ENCODE measurements at regions not wholly inside any gene's neighbourhood (a gene's known extent, or its start where the extent isn't known, plus 50 kb on each side); places are given as distances from the start of the nearest gene placed in this dataset.
"Not testable (repeated sequence)": the region's sequence is repeated elsewhere in the genome, so short reads cannot be mapped to it uniquely, and the experiment has no call there.

GRCh38 chr10:120195984-120196712 lies 260.9 kb upstream of the PLPP4 start:
- TF ChIP-seq ARNT (IDR thresholded peaks at IDR 0.05) (no peak), TARDBP (IDR thresholded peaks at IDR 0.05) (no peak), L3MBTL2 (conservative IDR thresholded peaks at IDR 0.05) (no peak), BHLHE40 (IDR thresholded peaks at IDR 0.05; ENCODE audit: borderline replicate concordance) (no peak), LEF1 (IDR thresholded peaks at IDR 0.05; ENCODE audit: borderline replicate concordance) (no peak), SP1 (IDR thresholded peaks at IDR 0.05) (no peak), FOXA1 (IDR thresholded peaks at IDR 0.05) (no peak), PKNOX1 (IDR thresholded peaks at IDR 0.05) (no peak), HDGF (IDR thresholded peaks at IDR 0.05; ENCODE audit: borderline replicate concordance) (no peak), CTBP1 (IDR thresholded peaks at IDR 0.05; ENCODE audit: borderline replicate concordance) (no peak), FOXM1 (IDR thresholded peaks at IDR 0.05; ENCODE audit: borderline replicate concordance) (no peak), SUZ12 (IDR thresholded peaks at IDR 0.05) (no peak), FOXK2 (IDR thresholded peaks at IDR 0.05) (no peak), ZNF384 (IDR thresholded peaks at IDR 0.05) (no peak), NFRKB (IDR thresholded peaks at IDR 0.05) (no peak), ELF4 (IDR thresholded peaks at IDR 0.05) (no peak)
- ChIA-PET CTCF (no interaction called here), POLR2A (no interaction called here)
- no peak for DNase-seq (ENCODE audit: extremely low spot score)

GRCh38 chr10:120204877-120205276 lies 252.2 kb upstream of the PLPP4 start:
- ChIA-PET POLR2A (no interaction called here), CTCF (no interaction called here)
- DNase-seq (ENCODE audit: extremely low spot score), result no peak
- no peak for TF ChIP-seq BHLHE40 (IDR thresholded peaks at IDR 0.05; ENCODE audit: borderline replicate concordance)
- TF ChIP-seq HDGF (IDR thresholded peaks at IDR 0.05; ENCODE audit: borderline replicate concordance), result no peak
- no peak for TF ChIP-seq CTBP1 (IDR thresholded peaks at IDR 0.05; ENCODE audit: borderline replicate concordance)
- no peak for TF ChIP-seq ZNF384 (IDR thresholded peaks at IDR 0.05)
- TF ChIP-seq TARDBP (IDR thresholded peaks at IDR 0.05), result no peak
- TF ChIP-seq ELF4 (IDR thresholded peaks at IDR 0.05), result no peak
- TF ChIP-seq SP1 (IDR thresholded peaks at IDR 0.05), result no peak
- TF ChIP-seq PKNOX1 (IDR thresholded peaks at IDR 0.05), result no peak
- TF ChIP-seq LEF1 (IDR thresholded peaks at IDR 0.05; ENCODE audit: borderline replicate concordance), result no peak
- no peak for TF ChIP-seq FOXK2 (IDR thresholded peaks at IDR 0.05)
- no peak for TF ChIP-seq L3MBTL2 (conservative IDR thresholded peaks at IDR 0.05)

- POLR2A ChIA-PET, result no interaction called here
- DNase-seq (ENCODE audit: extremely low spot score), result no peak
- CTCF ChIA-PET, result no interaction called here
- TF ChIP-seq TARDBP (IDR thresholded peaks at IDR 0.05), result no peak
- no peak for TF ChIP-seq LEF1 (IDR thresholded peaks at IDR 0.05; ENCODE audit: borderline replicate concordance)
Measured at GRCh38 chr10:120205368-120206018, 251.5 kb upstream of the PLPP4 start.

GRCh38 chr10:120208488-120208887 lies 248.5 kb upstream of the PLPP4 start:
- no peak for DNase-seq (ENCODE audit: extremely low spot score)
- ChIA-PET CTCF (interaction anchor here (0.6 to 1.0 kb wide), 2 partner anchors 13 to 227 kb away, joined by 3 read pairs; no protein-coding TSS in a partner anchor), POLR2A (no interaction called here)
- TF ChIP-seq PKNOX1 (IDR thresholded peaks at IDR 0.05) (no peak), ARNT (IDR thresholded peaks at IDR 0.05) (no peak), BHLHE40 (IDR thresholded peaks at IDR 0.05; ENCODE audit: borderline replicate concordance) (no peak), SUZ12 (IDR thresholded peaks at IDR 0.05) (no peak), NFRKB (IDR thresholded peaks at IDR 0.05) (no peak), FOXM1 (IDR thresholded peaks at IDR 0.05; ENCODE audit: borderline replicate concordance) (no peak)

GRCh38 chr10:120209124-120209762 lies 247.8 kb upstream of the PLPP4 start:
- POLR2A ChIA-PET, result no interaction called here
- no peak for DNase-seq (ENCODE audit: extremely low spot score)
- no peak for TF ChIP-seq NFRKB (IDR thresholded peaks at IDR 0.05)
- no peak for TF ChIP-seq SUZ12 (IDR thresholded peaks at IDR 0.05)
- TF ChIP-seq FOXK2 (IDR thresholded peaks at IDR 0.05), result no peak
- no peak for TF ChIP-seq TARDBP (IDR thresholded peaks at IDR 0.05)
- CTCF ChIA-PET, result interaction anchor here (1.0 kb wide), 1 partner anchor 12 kb away, joined by 3 read pairs; no protein-coding TSS in a partner anchor

- POLR2A ChIA-PET, result no interaction called here
- TF ChIP-seq TARDBP (IDR thresholded peaks at IDR 0.05) (no peak), SUZ12 (IDR thresholded peaks at IDR 0.05) (no peak), PKNOX1 (IDR thresholded peaks at IDR 0.05) (no peak), ARNT (IDR thresholded peaks at IDR 0.05) (no peak), ELF4 (IDR thresholded peaks at IDR 0.05) (no peak), HDGF (IDR thresholded peaks at IDR 0.05; ENCODE audit: borderline replicate concordance) (no peak), BHLHE40 (IDR thresholded peaks at IDR 0.05; ENCODE audit: borderline replicate concordance) (no peak), ZNF384 (IDR thresholded peaks at IDR 0.05) (no peak), LEF1 (IDR thresholded peaks at IDR 0.05; ENCODE audit: borderline replicate concordance) (no peak), NFRKB (IDR thresholded peaks at IDR 0.05) (no peak), L3MBTL2 (conservative IDR thresholded peaks at IDR 0.05) (no peak), FOXA1 (IDR thresholded peaks at IDR 0.05) (no peak), FOXM1 (IDR thresholded peaks at IDR 0.05; ENCODE audit: borderline replicate concordance) (no peak), CTBP1 (IDR thresholded peaks at IDR 0.05; ENCODE audit: borderline replicate concordance) (no peak)
- DNase-seq (ENCODE audit: extremely low spot score), result no peak
- CTCF ChIA-PET, result no interaction called here
Measured at GRCh38 chr10:120212275-120212674, 244.8 kb upstream of the PLPP4 start.

GRCh38 chr10:120213283-120213682 lies 243.7 kb upstream of the PLPP4 start:
- DNase-seq (ENCODE audit: extremely low spot score); CTCF ChIA-PET; POLR2A ChIA-PET: not testable (repeated sequence)
